KOPT-K1 (cell line): ENCODE measurements at regions not wholly inside any gene's neighbourhood (a gene's known extent, or its start where the extent isn't known, plus 50 kb on each side); places are given as distances from the start of the nearest gene placed in this dataset.

Experiments used
- H3K27ac ChIP-seq: fragments of 200-600 bp; sonication (generic); 2 replicates; pipeline ENCODE4 v1.5.1; 2016; ENCODE audit warnings: antibody characterized with exemption, mild to moderate bottlenecking, low read depth, low read length; ENCODE audit not compliant: poor library complexity, severe bottlenecking
- H3K36me3 ChIP-seq: fragments of 200-600 bp; sonication (generic); 2 replicates; pipeline ENCODE4 v1.5.1; 2017; ENCODE audit warnings: antibody characterized with exemption, mild to moderate bottlenecking, low read length, moderate library complexity; ENCODE audit not compliant: insufficient read depth
- H3K9me3 ChIP-seq: fragments of 200-600 bp; sonication (generic); 2 replicates; pipeline ENCODE4 v1.5.1; 2017; ENCODE audit warnings: antibody characterized with exemption, low read length, mild to moderate bottlenecking; ENCODE audit not compliant: insufficient read depth, poor library complexity, severe bottlenecking

- no peaks in the 10 kb centered on the region for H3K36me3 ChIP-seq
- peaks cover 18% of the 10 kb centered on the region for H3K9me3 ChIP-seq
- H3K27ac ChIP-seq: peak overlapping the region; percentile 58
Observed at GRCh38 chr21:38956521-38956855, 150.8 kb downstream of the ETS2 start.

GRCh38 chr21:38956007-38956406 is 150.3 kb downstream of the ETS2 start:
- Histone ChIP-seq H3K9me3 (peaks cover 14% of the 10 kb centered on the region), H3K36me3 (no peaks in the 10 kb centered on the region)

GRCh38 chr21:38955495-38955894 is 149.8 kb downstream of the ETS2 start:
- peaks cover 12% of the 10 kb centered on the region for H3K9me3 ChIP-seq
- peak overlapping the region; percentile 58 for H3K27ac ChIP-seq
- H3K36me3 ChIP-seq: no peaks in the 10 kb centered on the region

More at GRCh38 chr21:38956007-38956406, 150.3 kb downstream of the ETS2 start:
- peak overlapping the region; percentile 58 for H3K27ac ChIP-seq

- H3K36me3 ChIP-seq: no peaks in the 10 kb centered on the region
- peak overlapping the region; percentile 58 for H3K27ac ChIP-seq
- H3K9me3 ChIP-seq: peaks cover 12% of the 10 kb centered on the region
Observed at GRCh38 chr21:38954588-38955004, 148.9 kb downstream of the ETS2 start.

- Histone ChIP-seq H3K27ac (no peak overlapping the region), H3K36me3 (no peaks in the 10 kb centered on the region), H3K9me3 (peaks cover 21% of the 10 kb centered on the region)
Observed at GRCh38 chr21:38953516-38953915, 147.8 kb downstream of the ETS2 start.

- Histone ChIP-seq H3K27ac (no peak overlapping the region), H3K36me3 (no peaks in the 10 kb centered on the region), H3K9me3 (peaks cover 24% of the 10 kb centered on the region)
Observed at GRCh38 chr21:38952890-38953289, 147.2 kb downstream of the ETS2 start.

GRCh38 chr21:38951095-38951730 is 145.5 kb downstream of the ETS2 start:
- Histone ChIP-seq H3K27ac (no peak overlapping the region), H3K9me3 (peaks cover 24% of the 10 kb centered on the region), H3K36me3 (no peaks in the 10 kb centered on the region)

GRCh38 chr21:38950435-38951094 is 144.8 kb downstream of the ETS2 start:
- Histone ChIP-seq H3K27ac (no peak overlapping the region), H3K9me3 (peaks cover 24% of the 10 kb centered on the region), H3K36me3 (no peaks in the 10 kb centered on the region)

GRCh38 chr21:38949070-38949380 is 143.3 kb downstream of the ETS2 start:
- no peak overlapping the region for H3K27ac ChIP-seq
- H3K36me3 ChIP-seq: no peaks in the 10 kb centered on the region
- peaks cover 24% of the 10 kb centered on the region for H3K9me3 ChIP-seq

GRCh38 chr21:38948377-38949069 is 142.8 kb downstream of the ETS2 start:
- Histone ChIP-seq H3K27ac (no peak overlapping the region), H3K36me3 (no peaks in the 10 kb centered on the region)

GRCh38 chr21:38945545-38946245 is 140.0 kb downstream of the ETS2 start:
- H3K9me3 ChIP-seq: peaks cover 55% of the 10 kb centered on the region
- H3K36me3 ChIP-seq: no peaks in the 10 kb centered on the region
- H3K27ac ChIP-seq: no peak overlapping the region

More at GRCh38 chr21:38948377-38949069, 142.8 kb downstream of the ETS2 start:
- peaks cover 29% of the 10 kb centered on the region for H3K9me3 ChIP-seq

- no peak overlapping the region for H3K27ac ChIP-seq
- peaks cover 49% of the 10 kb centered on the region for H3K9me3 ChIP-seq
- H3K36me3 ChIP-seq: no peaks in the 10 kb centered on the region
Observed at GRCh38 chr21:38944903-38945302, 139.2 kb downstream of the ETS2 start.

GRCh38 chr21:38944402-38944801 is 138.7 kb downstream of the ETS2 start:
- Histone ChIP-seq H3K9me3 (peaks cover 44% of the 10 kb centered on the region), H3K27ac (no peak overlapping the region), H3K36me3 (no peaks in the 10 kb centered on the region)

- peaks cover 35% of the 10 kb centered on the region for H3K9me3 ChIP-seq
- H3K36me3 ChIP-seq: no peaks in the 10 kb centered on the region
- no peak overlapping the region for H3K27ac ChIP-seq
Observed at GRCh38 chr21:38942748-38943211, 137.1 kb downstream of the ETS2 start.

GRCh38 chr21:38938769-38939168 is 133.0 kb downstream of the ETS2 start:
- Histone ChIP-seq H3K9me3 (peaks cover 32% of the 10 kb centered on the region), H3K36me3 (no peaks in the 10 kb centered on the region), H3K27ac (peak overlapping the region; percentile 87)
